Pancreas (tissue), 10 donors: ENCODE measurements at regions not wholly inside any gene's neighbourhood (a gene's known extent, or its start where the extent isn't known, plus 50 kb on each side); places are given as distances from the start of the nearest gene placed in this dataset.

Experiments used
- ATAC-seq, 4 donors: fragments of 200-7000 bp; cut with Tn5 transposase; one replicate each; pipeline versions ENCODE4 v1.8.0 to v1.9.1; 2020; ENCODE audit warnings: mild to moderate bottlenecking in 4 of 4, moderate library complexity in 4 of 4
- DNase-seq, 6 donors: peaks; one replicate each; pipeline ENCODE4 v3.0.0-alpha.2; 2020
- FAIRE-seq: peaks from 2 replicates; lab custom pipeline; 2012; peaks lifted over from hg19 to GRCh38; lab: Jason Lieb, UNC
- H3K27ac ChIP-seq, 4 donors: fragments of 200-600 bp; sonication (generic); 1 replicate in 3 of 4; 2 replicates in 1 of 4; pipeline versions ENCODE4 v1.5.0 to v1.8.0; 2020
- H3K27me3 ChIP-seq, 4 donors: fragments of 200-600 bp; one replicate each; pipeline ENCODE4 v1.8.0; 2021
- H3K36me3 ChIP-seq, 3 donors: fragments of 200-600 bp; sonication (generic) in 1 of 3; one replicate each; pipeline versions ENCODE4 v1.5.0 to v1.8.0; 2020 to 2021
- H3K4me1 ChIP-seq, 3 donors: fragments of 200-600 bp; one replicate each; pipeline ENCODE4 v1.8.0; 2021
- H3K4me3 ChIP-seq, 4 donors: fragments of 200-600 bp; sonication (generic) in 2 of 4; one replicate each; pipeline versions ENCODE4 v1.5.0 to v1.8.0; 2020 to 2021
- H3K9me3 ChIP-seq, 4 donors: fragments of 200-600 bp; one replicate each; pipeline ENCODE4 v1.8.0; 2021
- WGBS, 2 donors: extraction: QIAGEN DNeasy Blood & Tissue Kit; methylation state at CpG; one replicate each; pipeline ENCODE4 v1.1.7; 2013; 5-methylcytosine and 5-hydroxymethylcytosine counted together
- intact Hi-C, 3 donors: fragments of 100-400 bp; cut with DNase I; formaldehyde crosslinking; loops; one replicate each; pipeline versions ENCODE4 v1.11.1 to v1.14.2; 2022
- TF ChIP-seq, protein P1 (sequence below), 4 donors: fragments of 200-600 bp; sonication (generic) in 3 of 4; IDR thresholded peaks; one replicate each; pipeline versions ENCODE4 v1.5.0 to v1.8.0; 2021; ENCODE audit warnings: antibody characterized with exemption in 4 of 4
- donor health status: healthy with polysubstance abuse.
- donor health status: DM: no; HTN: no; CAD: no; lungs with moderate emphysema.
- donor health status: DM: no; HTN: no; CAD: no.
- donor health status: control.
- donor health status: control.
- donor health status: Bipolar disorder and iron deficiency.
- donor health status: DM: yes; HTN: yes; CAD: no.
- donor health status: DM: no; HTN: no; CAD: no.
- donor health status: DM: no; HTN: no; CAD: no.
- donor health status: DM: yes; HTN: yes; CAD: no.

DNA sequence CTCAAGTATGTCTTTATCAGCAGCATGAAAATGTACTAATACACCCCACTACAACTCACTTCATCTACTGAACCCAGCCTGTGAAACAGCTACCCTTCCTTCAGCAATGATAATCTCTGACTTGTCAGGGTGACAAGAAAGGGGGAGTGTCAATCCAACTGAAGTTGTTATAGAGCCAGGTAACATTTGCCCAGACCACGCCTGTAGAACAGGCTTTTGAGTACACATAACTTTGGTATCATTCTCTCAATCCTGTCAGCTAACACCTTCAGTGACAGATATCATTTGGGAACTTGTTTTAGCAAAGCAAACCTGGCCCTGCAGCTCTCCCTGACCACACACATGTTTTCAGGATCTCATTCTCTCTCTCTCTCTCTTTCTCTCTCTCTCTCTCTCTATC, 592.2 kb downstream of the SMARCA1 start:
- ATAC-seq = no peak
- intact Hi-C loops = no loop called here
- no peaks in the 10 kb centered on the region for H3K9me3 ChIP-seq
- TF ChIP-seq, protein P1, sequence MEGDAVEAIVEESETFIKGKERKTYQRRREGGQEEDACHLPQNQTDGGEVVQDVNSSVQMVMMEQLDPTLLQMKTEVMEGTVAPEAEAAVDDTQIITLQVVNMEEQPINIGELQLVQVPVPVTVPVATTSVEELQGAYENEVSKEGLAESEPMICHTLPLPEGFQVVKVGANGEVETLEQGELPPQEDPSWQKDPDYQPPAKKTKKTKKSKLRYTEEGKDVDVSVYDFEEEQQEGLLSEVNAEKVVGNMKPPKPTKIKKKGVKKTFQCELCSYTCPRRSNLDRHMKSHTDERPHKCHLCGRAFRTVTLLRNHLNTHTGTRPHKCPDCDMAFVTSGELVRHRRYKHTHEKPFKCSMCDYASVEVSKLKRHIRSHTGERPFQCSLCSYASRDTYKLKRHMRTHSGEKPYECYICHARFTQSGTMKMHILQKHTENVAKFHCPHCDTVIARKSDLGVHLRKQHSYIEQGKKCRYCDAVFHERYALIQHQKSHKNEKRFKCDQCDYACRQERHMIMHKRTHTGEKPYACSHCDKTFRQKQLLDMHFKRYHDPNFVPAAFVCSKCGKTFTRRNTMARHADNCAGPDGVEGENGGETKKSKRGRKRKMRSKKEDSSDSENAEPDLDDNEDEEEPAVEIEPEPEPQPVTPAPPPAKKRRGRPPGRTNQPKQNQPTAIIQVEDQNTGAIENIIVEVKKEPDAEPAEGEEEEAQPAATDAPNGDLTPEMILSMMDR (IDR thresholded peaks at IDR 0.05) = no peak
- no peak overlapping the region for H3K4me3 ChIP-seq
- H3K36me3 ChIP-seq = no peaks in the 10 kb centered on the region
- no peaks in the 10 kb centered on the region for H3K27me3 ChIP-seq
- no peak for FAIRE-seq
- WGBS, 2 donors = 12 to 39% methylated on average over 1 of the region's 1 CpG
- no peaks in the 10 kb centered on the region for H3K4me1 ChIP-seq
- no peak for DNase-seq
- no peak overlapping the region for H3K27ac ChIP-seq

DNA sequence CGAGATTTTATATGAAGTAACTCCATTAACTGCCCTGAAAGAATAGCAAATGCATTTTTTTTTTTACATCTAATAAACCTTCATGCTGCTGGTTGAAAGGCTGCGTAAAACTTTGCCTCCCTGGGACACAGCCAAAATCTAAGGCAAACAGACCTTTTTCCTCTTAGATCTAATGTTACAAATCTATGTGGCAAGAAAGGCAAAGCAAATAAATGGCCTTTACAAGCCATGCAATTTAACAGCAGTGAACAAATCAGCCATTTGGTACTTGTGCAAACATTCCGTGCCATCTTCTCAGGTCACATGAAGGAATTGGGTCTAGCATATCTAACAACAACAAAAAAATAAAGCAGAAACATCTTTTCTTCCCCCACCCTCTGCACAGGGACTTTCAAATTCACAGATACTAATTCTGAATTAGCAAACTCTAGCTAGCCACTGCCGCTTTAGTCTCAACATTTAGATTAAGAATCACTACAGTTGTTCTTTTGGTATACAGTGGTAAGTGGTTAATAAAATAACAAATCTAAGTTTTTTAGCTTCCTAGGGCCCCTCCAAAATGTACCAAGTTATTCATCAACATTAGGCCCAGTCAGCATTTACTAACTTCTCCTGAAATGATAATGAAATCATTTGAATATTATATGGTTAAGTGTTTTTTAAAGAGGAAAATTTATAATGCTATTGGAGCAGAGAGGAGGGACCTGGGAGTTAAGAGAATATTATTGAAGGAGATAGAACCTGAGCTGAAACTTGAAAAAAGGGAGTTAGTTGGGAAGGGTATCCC, 593.8 kb downstream of the SMARCA1 start:
- no peaks in the 10 kb centered on the region for H3K4me1 ChIP-seq
- ATAC-seq (peak in 1 of 4 donors; percentile 51), DNase-seq (peak in 1 of 6 donors; percentile 1), FAIRE-seq (no peak)
- no peak overlapping the region for H3K4me3 ChIP-seq
- H3K27ac ChIP-seq = no peak overlapping the region
- TF ChIP-seq, protein P1 (IDR thresholded peaks at IDR 0.05) = no peak
- 38 to 43% methylated on average over 4 of the region's 4 CpGs for WGBS, 2 donors
- no peaks in the 10 kb centered on the region for H3K9me3 ChIP-seq
- intact Hi-C loops = no loop called here
- no peaks in the 10 kb centered on the region for H3K36me3 ChIP-seq
- H3K27me3 ChIP-seq = no peaks in the 10 kb centered on the region

DNA sequence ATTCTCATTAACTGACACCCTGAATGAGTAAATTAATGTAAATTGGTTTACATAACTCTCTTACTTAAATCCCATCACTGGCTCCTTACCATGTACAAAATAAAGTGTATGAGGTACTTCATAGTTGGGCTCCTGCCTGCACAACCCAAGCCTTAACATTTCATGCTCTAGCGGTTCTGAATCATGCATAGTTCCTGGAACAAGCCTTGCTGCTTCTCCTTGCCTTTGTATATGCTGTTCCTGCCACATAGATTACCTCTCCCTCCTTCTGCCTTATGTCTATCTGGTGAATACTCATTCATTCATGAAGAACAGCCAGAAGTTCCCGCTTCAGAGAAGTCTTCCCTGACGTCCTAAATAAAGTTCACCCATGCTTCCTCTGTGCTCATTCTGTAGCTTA, 594.7 kb downstream of the SMARCA1 start:
- Histone ChIP-seq H3K4me1 (no peaks in the 10 kb centered on the region), H3K36me3 (no peaks in the 10 kb centered on the region), H3K27ac (no peak overlapping the region), H3K9me3 (no peaks in the 10 kb centered on the region), H3K27me3 (no peaks in the 10 kb centered on the region), H3K4me3 (no peak overlapping the region)
- 25 to 39% methylated on average over 3 of the region's 3 CpGs for WGBS, 2 donors
- TF ChIP-seq, protein P1 (IDR thresholded peaks at IDR 0.05) = no peak
- FAIRE-seq (no peak), ATAC-seq (no peak), DNase-seq (no peak)
- intact Hi-C loops = no loop called here

- DNase-seq (no peak), FAIRE-seq (peak; percentile 80), ATAC-seq (no peak)
- TF ChIP-seq, protein P1 (IDR thresholded peaks at IDR 0.05) = no peak
- no peaks in the 10 kb centered on the region for H3K4me1 ChIP-seq
- H3K27ac ChIP-seq = no peak overlapping the region
- WGBS, 2 donors = 73 to 77% methylated on average over 2 of the region's 2 CpGs
- intact Hi-C loops = no loop called here
- H3K9me3 ChIP-seq = no peaks in the 10 kb centered on the region
- no peaks in the 10 kb centered on the region for H3K36me3 ChIP-seq
- H3K4me3 ChIP-seq = no peak overlapping the region
- peaks cover 0 to 4% (median 0%) of the 10 kb centered on the region in 4 donors for H3K27me3 ChIP-seq
Measured at GRCh38 chrX:128927363-128927762, 595.9 kb downstream of the SMARCA1 start.

DNA sequence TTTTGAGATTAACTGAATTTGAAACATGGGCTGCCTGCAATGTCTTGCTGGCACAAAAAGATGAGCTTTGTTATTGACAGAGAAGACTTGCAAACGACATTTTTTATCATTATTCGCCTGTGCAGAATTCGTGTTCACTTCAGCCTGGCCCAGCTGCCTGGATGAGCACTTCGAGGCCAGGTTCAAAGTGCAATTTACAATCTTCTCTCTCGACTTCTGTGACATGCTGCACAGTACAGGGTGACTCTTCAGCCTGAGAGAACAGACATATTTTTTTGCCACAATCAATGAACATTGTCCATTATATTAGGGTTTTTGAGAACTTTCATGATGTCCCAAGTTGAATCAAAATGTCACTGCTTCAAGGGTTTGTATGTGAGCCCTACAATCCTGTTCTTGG, 616.5 kb downstream of the SMARCA1 start:
- TF ChIP-seq, protein P1 (IDR thresholded peaks at IDR 0.05) = no peak
- ATAC-seq (no peak), FAIRE-seq (no peak), DNase-seq (no peak)
- 41 to 55% methylated on average over 5 of the region's 5 CpGs for WGBS, 2 donors
- H3K27ac ChIP-seq = no peak overlapping the region
- no peaks in the 10 kb centered on the region for H3K36me3 ChIP-seq
- no peaks in the 10 kb centered on the region for H3K9me3 ChIP-seq
- intact Hi-C loops = no loop called here
- peaks cover 0 to 6% (median 0%) of the 10 kb centered on the region in 4 donors for H3K27me3 ChIP-seq
- no peak overlapping the region for H3K4me3 ChIP-seq
- H3K4me1 ChIP-seq = no peaks in the 10 kb centered on the region
